ENCODE measurements at regions not wholly inside any gene's neighbourhood (a gene's known extent, or its start where the extent isn't known, plus 50 kb on each side); places are given as distances from the start of the nearest gene placed in this dataset.
"Not testable (repeated sequence)": the region's sequence is repeated elsewhere in the genome, so short reads cannot be mapped to it uniquely, and the experiment has no call there.

DNA sequence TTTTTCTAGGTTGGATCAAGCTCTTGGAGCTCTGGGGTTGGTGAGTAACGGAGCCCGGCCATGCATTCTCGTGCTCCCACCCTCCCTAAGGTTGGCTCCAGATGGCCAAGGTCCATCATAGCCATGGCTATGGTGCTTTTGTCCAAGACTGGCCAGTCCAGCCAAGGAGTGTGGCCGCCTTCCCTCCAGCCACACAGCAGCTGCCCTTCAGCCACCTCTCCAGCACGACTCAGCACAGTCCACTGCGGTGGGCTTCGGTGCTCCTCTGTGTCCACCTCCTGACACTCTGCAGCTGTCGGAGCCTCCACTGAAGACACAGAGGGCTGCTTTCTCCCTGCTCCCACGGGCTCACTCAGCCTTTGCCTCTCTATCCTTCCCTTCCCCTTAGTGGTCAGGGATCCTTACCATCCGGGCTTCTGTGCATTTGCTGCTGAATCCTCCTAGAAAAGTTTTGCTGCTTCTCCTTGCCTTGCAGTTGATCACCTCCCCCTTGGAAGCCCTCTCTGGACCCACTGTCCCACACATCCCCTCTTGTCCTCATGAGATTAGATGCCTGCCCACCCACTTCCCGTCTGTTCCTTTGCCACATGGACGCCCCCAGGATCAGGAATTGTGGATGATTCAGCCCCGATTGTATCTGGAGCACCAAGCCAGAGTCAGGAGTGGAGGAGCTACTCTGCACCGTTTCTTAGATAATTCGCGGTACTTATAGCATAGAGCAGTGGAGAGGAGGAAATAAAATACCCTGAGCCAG lies 177.1 kb upstream of the COPS8 start:
- no peak for DNase-seq

- no peak for DNase-seq
Measured at GRCh38 chr2:236909193-236909504, 176.5 kb upstream of the COPS8 start.

- no peak for DNase-seq
Measured at GRCh38 chr2:236909802-236910201, 175.9 kb upstream of the COPS8 start.

DNA sequence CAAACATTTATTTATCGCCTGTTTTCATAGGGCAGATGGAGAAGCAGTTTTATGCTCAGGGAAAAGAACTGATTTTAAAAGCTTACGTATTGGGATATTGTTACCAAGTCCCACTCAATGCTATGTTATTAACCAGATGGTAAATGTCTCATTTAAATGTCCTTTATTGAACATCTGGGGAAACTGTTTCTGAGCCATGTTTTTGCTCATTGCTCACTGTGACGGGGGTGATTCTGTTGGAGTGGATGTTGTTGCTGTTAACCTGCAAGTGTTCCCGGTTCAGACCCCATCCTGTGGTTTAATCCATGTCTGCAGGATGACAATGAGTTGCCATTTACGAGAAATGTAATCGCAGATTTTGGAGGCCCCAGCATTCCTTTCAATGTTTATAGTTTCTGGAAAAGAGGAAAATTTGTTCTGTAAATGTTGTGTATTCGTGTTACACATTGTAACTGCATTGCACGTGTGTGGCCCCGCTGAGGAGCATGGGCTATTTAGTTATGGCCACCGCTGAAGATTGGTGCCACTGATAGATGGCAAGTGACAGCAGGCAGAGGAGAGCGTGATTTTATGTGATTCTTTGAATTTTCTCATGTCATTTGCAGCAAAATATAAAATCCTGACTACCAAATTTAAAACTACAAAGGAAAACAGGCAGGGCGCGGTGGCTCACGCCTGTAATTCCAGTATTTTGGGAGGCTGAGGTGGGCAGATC lies 174.8 kb upstream of the COPS8 start:
- DNase-seq, result no peak

DNA sequence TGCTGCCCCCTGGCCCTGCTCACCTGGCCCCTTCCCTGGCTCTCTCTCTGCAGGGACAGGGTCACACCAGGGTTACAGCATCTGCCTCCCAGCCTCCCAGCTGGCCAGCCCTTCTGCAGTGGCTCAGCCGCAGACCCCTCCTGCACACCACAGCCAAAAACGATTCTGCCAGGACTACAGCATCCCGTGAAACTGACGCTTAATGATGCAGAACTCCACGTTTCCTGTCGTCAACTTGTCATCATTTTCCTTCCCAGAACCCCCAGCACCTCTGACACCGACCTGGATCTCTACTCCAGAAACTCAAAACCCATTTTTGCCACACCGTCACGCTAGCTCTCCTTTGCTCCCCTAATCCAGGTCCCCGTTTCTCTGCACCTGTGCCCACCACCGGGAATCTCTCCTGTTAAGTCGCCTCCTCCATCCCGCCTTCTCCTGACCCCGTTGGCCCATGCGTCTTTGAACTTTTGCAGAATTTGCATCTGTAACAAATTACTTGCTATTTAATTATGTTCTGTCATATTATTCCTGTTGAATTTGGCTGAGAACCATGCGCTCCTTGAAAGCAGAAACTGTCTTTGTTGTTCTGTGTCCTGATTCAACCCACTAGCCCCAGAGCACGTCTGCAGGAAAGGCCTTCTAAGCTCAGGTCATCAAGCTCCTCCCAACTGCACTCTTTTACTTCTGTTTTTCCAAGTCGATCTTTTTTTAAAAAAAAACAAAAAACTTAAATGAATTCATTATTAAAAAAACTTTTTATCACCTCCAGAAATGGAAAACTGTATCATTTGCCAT lies 173.2 kb upstream of the COPS8 start:
- no peak for DNase-seq

DNA sequence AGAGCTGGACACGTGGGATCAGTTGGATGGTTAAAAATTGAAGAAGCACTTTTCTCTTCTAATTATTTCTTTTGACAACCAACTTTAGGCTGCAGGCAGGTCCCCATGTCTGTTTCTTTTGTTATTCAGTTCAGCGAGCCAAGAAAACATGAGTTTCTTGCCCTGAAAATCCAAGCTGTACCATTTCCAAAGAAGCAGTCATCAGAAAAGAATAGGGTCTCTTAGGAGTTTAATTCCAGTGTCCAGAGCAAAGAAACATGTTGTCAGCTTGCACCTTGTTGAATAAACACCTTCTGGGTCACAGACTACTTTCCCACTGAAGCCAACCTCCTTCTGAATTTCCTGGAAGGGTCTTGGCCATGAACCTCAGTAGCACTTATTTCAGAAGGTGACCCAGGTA lies 170.5 kb upstream of the COPS8 start:
- no peak for DNase-seq

DNA sequence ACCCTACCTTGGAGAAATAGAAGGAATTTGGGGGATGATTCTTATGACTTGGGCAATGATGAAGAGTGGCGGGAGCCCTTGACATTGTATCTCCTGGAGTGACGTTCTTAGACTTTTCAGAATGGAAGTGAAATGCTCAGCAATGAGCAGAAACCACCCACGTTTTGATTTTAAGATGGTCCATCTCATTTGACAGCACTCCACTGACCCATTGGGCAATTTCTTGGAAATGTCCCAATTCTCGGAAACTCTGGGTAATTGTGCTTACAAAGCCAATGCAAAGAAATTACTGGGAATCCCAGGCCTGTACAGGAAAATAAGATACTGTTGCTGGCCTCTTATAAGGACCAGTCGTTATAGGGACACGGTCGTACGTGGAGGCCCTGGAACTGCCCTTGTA lies 170.0 kb upstream of the COPS8 start:
- no peak for DNase-seq

- no peak for DNase-seq
Measured at GRCh38 chr2:236916181-236916580, 169.5 kb upstream of the COPS8 start.

- no peak for DNase-seq
Measured at GRCh38 chr2:236916651-236917050, 169.0 kb upstream of the COPS8 start.

GRCh38 chr2:236917164-236917563 lies 168.5 kb upstream of the COPS8 start:
- no peak for DNase-seq

GRCh38 chr2:236918545-236918944 lies 167.1 kb upstream of the COPS8 start:
- no peak for DNase-seq

- peak; percentile 18 to 29 for DNase-seq
Measured at GRCh38 chr2:236919209-236919608, 166.5 kb upstream of the COPS8 start.

DNA sequence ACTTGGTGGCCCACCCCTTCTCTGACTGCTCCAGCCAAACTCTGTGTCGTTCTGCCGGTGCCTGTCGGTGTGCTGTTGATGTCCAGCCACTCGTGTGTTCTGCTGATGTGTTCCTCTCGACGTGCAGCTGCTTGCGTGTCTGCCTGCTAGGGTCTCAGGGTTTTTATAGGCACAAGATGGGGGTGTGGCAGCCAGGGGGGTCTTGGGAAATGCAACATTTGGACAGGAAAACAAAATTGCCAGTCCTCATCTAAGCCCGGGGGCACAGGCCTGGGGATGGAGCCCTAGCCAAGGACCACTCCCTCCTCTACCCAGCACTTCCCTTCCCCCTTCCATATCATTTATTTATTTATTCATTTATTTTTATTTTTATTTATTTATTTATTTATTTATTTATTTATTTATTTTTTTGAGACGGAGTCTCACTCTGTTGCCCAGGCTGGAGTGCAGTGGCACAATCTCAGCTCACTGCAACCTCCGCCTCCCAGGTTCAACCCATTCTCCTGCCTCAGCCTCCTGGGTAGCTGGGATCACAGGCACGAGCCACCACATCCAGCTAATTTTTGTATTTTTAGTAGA lies 165.8 kb upstream of the COPS8 start:
- DNase-seq, result not testable (repeated sequence)

- DNase-seq, result no peak
Measured at GRCh38 chr2:236922061-236922460, 163.6 kb upstream of the COPS8 start.

GRCh38 chr2:236928380-236929037 lies 157.2 kb upstream of the COPS8 start:
- DNase-seq, result peak; percentile 47 to 53

DNA sequence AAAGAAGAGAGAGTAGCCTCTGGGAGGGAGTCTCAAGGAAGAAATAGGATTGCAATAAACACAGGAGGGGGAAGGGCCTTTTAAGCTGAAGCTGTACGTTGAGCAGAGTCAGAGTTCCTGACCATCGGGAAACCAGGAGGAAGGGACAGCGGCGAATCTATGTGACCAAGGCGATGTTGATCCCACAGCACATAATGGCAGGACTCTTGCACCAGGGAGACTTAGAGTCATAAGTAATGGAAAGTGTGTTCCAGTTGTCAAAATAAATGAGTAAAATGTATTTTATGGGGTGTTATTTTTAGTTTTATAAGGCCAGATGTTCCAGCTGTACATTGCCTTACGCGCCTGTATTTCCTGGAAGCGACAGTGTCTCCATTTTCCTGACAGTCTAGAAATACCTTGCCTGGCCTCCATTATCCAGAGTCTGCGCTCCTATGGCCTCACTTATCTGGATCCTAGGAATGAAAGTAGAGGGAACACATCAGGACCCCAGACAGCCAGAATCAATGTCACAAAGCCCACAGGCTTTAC lies 152.8 kb upstream of the COPS8 start:
- DNase-seq, result no peak

DNA sequence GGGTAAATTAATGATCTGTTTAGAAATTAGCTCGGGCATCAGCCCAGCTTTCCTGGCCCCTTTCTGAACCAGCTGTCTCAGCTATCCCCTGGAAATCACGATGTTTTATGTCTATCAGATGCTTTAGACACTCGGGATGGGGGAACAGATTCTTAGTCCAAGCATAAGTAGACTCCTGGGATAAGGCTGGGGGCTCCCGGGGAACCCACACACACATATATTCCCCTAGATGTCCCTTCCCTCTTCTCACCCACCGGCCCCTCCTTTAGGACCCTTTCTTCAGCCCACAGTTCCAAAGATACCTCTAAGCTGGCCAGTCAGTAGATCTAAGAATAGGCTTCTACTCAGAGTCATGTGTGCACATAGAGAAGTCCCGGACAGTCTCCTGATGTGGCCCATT lies 151.5 kb upstream of the COPS8 start:
- DNase-seq, result peak in 1 of 2 donors; percentile 14

GRCh38 chr2:236934656-236935055 lies 151.0 kb upstream of the COPS8 start:
- DNase-seq, result no peak

DNA sequence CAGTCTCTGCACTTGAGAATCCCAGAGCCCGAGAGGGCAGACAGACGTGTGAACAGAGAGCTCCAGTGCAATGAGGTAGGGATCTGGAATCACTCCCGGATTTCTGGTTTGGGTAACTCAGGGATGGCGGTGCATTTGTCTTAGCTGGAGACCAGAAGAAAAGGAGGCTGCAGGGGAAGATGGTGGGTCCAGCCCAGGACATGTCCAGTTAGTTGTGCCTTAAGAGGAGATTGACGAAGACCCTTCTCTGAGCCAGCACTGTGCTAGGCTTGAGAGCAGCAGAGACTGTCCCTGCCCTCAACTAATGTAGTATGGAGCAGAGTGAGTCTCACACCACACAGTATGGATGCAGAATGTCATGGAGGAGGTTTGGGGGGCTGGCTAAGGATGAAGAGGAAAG lies 150.6 kb upstream of the COPS8 start:
- DNase-seq, result no peak

DNA sequence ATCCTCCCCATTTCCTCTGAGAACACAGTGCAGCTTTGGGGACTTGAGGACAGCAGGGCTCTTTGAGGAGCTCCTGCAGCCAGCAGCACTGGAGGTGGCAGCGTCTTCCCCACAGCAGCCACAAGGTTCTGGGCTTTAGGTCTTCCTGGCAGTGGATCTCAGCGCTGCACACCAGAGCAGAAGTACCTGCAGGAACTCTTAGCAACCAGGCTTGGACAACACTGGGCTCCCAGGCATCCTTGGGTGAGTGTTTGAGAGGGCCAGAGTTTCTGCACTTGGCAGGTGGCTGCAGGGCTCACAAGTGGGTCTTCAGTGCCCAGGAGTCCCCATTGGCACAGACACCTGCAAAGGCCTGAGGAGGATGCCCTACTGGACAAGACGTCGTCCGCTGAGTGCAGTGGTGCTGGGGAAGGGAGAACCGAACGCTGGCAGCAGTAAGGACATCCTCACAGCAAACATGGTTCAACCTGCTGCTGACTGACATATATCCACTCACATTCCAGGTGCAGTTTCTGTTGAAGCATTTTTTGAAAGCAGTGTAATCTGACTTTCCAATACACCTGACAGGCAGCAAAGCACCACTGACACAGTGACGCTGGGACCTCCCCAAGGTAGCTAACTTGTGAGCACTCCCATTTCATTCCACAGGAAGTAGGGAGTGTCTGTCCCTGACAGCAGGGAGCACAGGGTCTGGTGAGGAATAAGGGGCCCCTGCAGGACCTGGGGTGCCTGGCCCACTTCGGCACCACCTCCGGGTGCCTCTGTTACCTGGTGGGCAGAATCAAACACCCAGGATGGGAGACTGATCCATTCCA lies 149.9 kb upstream of the COPS8 start:
- no peak for DNase-seq

DNA sequence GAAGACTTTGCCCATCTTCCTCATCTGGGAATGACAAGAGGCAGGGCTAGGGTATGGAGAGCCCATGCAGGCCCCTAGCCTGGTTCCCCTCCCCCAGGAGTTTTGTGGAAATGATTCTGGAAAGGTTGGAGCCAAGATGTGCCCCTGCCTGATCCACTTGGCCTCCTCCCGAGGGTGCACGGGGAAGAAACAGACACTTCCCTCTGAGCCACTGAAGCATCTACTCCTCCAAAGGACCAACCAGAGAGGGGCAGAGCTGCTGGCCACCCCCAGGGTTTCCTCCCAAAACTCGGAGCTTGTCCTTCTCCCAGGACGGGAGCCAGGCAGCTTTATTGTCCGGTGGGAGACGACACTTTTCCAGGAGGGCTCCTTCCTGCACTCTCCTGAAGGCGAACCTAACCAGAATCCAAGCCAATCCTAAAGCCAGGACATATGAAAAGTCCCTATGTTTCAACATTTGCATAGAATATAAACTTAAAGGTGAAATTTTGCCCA lies 149.2 kb upstream of the COPS8 start:
- DNase-seq, result no peak

All from inflammatory macrophage (primary cell).